Omental fat pad (tissue), 3 donors: ENCODE measurements at regions not wholly inside any gene's neighbourhood (a gene's known extent, or its start where the extent isn't known, plus 50 kb on each side); places are given as distances from the start of the nearest gene placed in this dataset.

Experiments used
- ATAC-seq: fragments of 150-250 bp; one replicate; pipeline ENCODE4 v1.9.1; 2016; ENCODE audit warnings: mild to moderate bottlenecking, moderate library complexity; ENCODE audit not compliant: low FRiP score
- DNase-seq: peaks from one replicate; pipeline ENCODE4 v3.0.0-alpha.2; 2019; ENCODE audit warnings: low spot score
- CTCF ChIP-seq, 3 donors: fragments of 450-650 bp; IDR thresholded peaks; one replicate each; pipeline ENCODE4 v1.5.1; 2016 to 2017; ENCODE audit warnings: antibody characterized with exemption in 3 of 3, mild to moderate bottlenecking in 3 of 3, moderate library complexity in 2 of 3

GRCh38 chr1:38292969-38293368 is 246.4 kb upstream of the POU3F1 start:
- ATAC-seq: no peak
- TF ChIP-seq CTCF (IDR thresholded peaks at IDR 0.05): no peak
- DNase-seq: no peak

- no peak for ATAC-seq
- DNase-seq: no peak
- no peak for TF ChIP-seq CTCF (IDR thresholded peaks at IDR 0.05)
Measured at GRCh38 chr1:38291906-38292521, 245.4 kb upstream of the POU3F1 start.

GRCh38 chr1:38291336-38291735 is 244.7 kb upstream of the POU3F1 start:
- DNase-seq (no peak), ATAC-seq (no peak)
- no peak for TF ChIP-seq CTCF (IDR thresholded peaks at IDR 0.05)

GRCh38 chr1:38289034-38289433 is 242.4 kb upstream of the POU3F1 start:
- no peak for ATAC-seq
- DNase-seq: no peak
- TF ChIP-seq CTCF (IDR thresholded peaks at IDR 0.05): no peak

GRCh38 chr1:38287547-38287946 is 241.0 kb upstream of the POU3F1 start:
- ATAC-seq: no peak
- no peak for TF ChIP-seq CTCF (IDR thresholded peaks at IDR 0.05)
- no peak for DNase-seq

- no peak for DNase-seq
- TF ChIP-seq CTCF (IDR thresholded peaks at IDR 0.05): no peak
- ATAC-seq: no peak
Measured at GRCh38 chr1:38287036-38287435, 240.4 kb upstream of the POU3F1 start.

- ATAC-seq (no peak), DNase-seq (no peak)
- no peak for TF ChIP-seq CTCF (IDR thresholded peaks at IDR 0.05)
Measured at GRCh38 chr1:38285807-38286530, 239.4 kb upstream of the POU3F1 start.
